HFFc6 (cell line): ENCODE measurements at regions not wholly inside any gene's neighbourhood (a gene's known extent, or its start where the extent isn't known, plus 50 kb on each side); places are given as distances from the start of the nearest gene placed in this dataset.

Experiments
- DNase-seq: peaks from one replicate; pipeline ENCODE4 v3.0.0-alpha.2; 2018
- H3K27ac Mint-ChIP-seq: 2 replicates; pipeline ENCODE4 v1.8.0; 2020; ENCODE audit warnings: mild to moderate bottlenecking, mixed read lengths
- H3K27me3 Mint-ChIP-seq: 2 replicates; pipeline ENCODE4 v1.8.0; 2021; ENCODE audit warnings: mild to moderate bottlenecking, moderate library complexity, mixed read lengths; ENCODE audit not compliant: insufficient read depth
- H3K36me3 Mint-ChIP-seq: 2 replicates; pipeline ENCODE4 v1.8.0; 2021; ENCODE audit warnings: low read depth, mixed read lengths
- H3K4me1 Mint-ChIP-seq: 2 replicates; pipeline ENCODE4 v1.8.0; 2020; ENCODE audit warnings: low read depth, mixed read lengths
- H3K4me3 Mint-ChIP-seq: 2 replicates; pipeline ENCODE4 v1.8.0; 2020; ENCODE audit warnings: mild to moderate bottlenecking, moderate library complexity, mixed read lengths
- H3K9me3 Mint-ChIP-seq: 2 replicates; pipeline ENCODE4 v1.8.0; 2020; ENCODE audit warnings: mild to moderate bottlenecking, mixed read lengths
- CTCF ChIP-seq: fragments of 200-600 bp; sonication (generic); IDR thresholded peaks from 2 replicates; pipeline ENCODE4 v1.5.0; 2021; ENCODE audit warnings: antibody characterized with exemption, mild to moderate bottlenecking

- H3K27me3 Mint-ChIP-seq, result peaks cover 6% of the 10 kb centered on the region
- DNase-seq, result no peak
These were observed 95.9 kb upstream of the KLHL25 start for GRCh38 chr15:85890620-85890980.

GRCh38 chr15:85891470-85891869, 96.7 kb upstream of the KLHL25 start:
- H3K9me3 Mint-ChIP-seq, result peaks cover 1% of the 10 kb centered on the region; the same call in 1 of the 2 replicates

More at GRCh38 chr15:85890620-85890980, 95.9 kb upstream of the KLHL25 start:
- H3K9me3 Mint-ChIP-seq, result no peaks in the 10 kb centered on the region
- TF ChIP-seq CTCF, result no peak
- no peaks in the 10 kb centered on the region for H3K4me1 Mint-ChIP-seq
- H3K27ac Mint-ChIP-seq, result no peak overlapping the region
- no peaks in the 10 kb centered on the region for H3K36me3 Mint-ChIP-seq
- no peak overlapping the region for H3K4me3 Mint-ChIP-seq

GRCh38 chr15:85892232-85892631, 97.5 kb upstream of the KLHL25 start:
- no peaks in the 10 kb centered on the region for H3K36me3 Mint-ChIP-seq
- H3K27me3 Mint-ChIP-seq, result peaks cover 10% of the 10 kb centered on the region
- H3K9me3 Mint-ChIP-seq, result peaks cover 5% of the 10 kb centered on the region; the same call in 1 of the 2 replicates
- no peak overlapping the region for H3K4me3 Mint-ChIP-seq
- no peak overlapping the region for H3K27ac Mint-ChIP-seq
- no peak for DNase-seq
- H3K4me1 Mint-ChIP-seq, result no peaks in the 10 kb centered on the region
- no peak for TF ChIP-seq CTCF

More at GRCh38 chr15:85891470-85891869, 96.7 kb upstream of the KLHL25 start:
- Mint-ChIP-seq H3K27ac (no peak overlapping the region), H3K27me3 (peaks cover 8% of the 10 kb centered on the region), H3K4me1 (no peaks in the 10 kb centered on the region), H3K4me3 (no peak overlapping the region), H3K36me3 (no peaks in the 10 kb centered on the region)
- no peak for TF ChIP-seq CTCF
- no peak for DNase-seq

GRCh38 chr15:85897207-85897894, 102.6 kb upstream of the KLHL25 start:
- DNase-seq, result no peak
- no peak for TF ChIP-seq CTCF
- H3K4me1 Mint-ChIP-seq, result no peaks in the 10 kb centered on the region
- peaks cover 13% of the 10 kb centered on the region; the same call in 1 of the 2 replicates for H3K27me3 Mint-ChIP-seq
- H3K4me3 Mint-ChIP-seq, result no peak overlapping the region
- H3K36me3 Mint-ChIP-seq, result no peaks in the 10 kb centered on the region
- no peak overlapping the region for H3K27ac Mint-ChIP-seq
- H3K9me3 Mint-ChIP-seq, result peaks cover 9% of the 10 kb centered on the region; the same call in 1 of the 2 replicates

- Mint-ChIP-seq H3K27me3 (peaks cover 13% of the 10 kb centered on the region; the same call in 1 of the 2 replicates), H3K27ac (no peak overlapping the region), H3K4me1 (no peaks in the 10 kb centered on the region), H3K9me3 (peaks cover 9% of the 10 kb centered on the region; the same call in 1 of the 2 replicates), H3K36me3 (no peaks in the 10 kb centered on the region), H3K4me3 (no peak overlapping the region)
- no peak for DNase-seq
- no peak for TF ChIP-seq CTCF
These were observed 103.4 kb upstream of the KLHL25 start for GRCh38 chr15:85897895-85898717.
